ENCODE measurements at regions not wholly inside any gene's neighbourhood (a gene's known extent, or its start where the extent isn't known, plus 50 kb on each side); places are given as distances from the start of the nearest gene placed in this dataset.
"Not testable (repeated sequence)": the region's sequence is repeated elsewhere in the genome, so short reads cannot be mapped to it uniquely, and the experiment has no call there.

DNA sequence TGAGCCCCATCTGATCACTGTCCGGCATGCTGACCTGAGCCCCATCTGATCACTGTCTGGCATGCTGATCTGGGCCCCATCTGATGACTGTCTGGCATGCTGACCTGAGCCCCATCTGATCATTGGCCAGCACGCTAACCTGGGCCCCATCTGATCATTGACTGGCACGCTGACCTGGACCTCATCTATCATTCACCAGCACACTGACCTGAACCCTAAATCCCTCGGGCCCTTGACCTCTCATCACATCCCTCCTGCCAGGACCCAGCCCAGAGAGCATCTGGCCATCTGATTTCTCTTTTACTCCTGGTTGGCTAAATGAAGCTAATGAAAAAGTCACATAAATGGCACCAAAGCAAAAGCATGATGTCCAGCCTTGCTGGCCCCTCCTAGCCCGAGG lies 207.1 kb downstream of the NDUFA10 start:
- CTCF ChIA-PET = no interaction called here
- no peak for DNase-seq (ENCODE audit: extremely low spot score)
- POLR2A ChIA-PET = no interaction called here
- TF ChIP-seq, protein P1, sequence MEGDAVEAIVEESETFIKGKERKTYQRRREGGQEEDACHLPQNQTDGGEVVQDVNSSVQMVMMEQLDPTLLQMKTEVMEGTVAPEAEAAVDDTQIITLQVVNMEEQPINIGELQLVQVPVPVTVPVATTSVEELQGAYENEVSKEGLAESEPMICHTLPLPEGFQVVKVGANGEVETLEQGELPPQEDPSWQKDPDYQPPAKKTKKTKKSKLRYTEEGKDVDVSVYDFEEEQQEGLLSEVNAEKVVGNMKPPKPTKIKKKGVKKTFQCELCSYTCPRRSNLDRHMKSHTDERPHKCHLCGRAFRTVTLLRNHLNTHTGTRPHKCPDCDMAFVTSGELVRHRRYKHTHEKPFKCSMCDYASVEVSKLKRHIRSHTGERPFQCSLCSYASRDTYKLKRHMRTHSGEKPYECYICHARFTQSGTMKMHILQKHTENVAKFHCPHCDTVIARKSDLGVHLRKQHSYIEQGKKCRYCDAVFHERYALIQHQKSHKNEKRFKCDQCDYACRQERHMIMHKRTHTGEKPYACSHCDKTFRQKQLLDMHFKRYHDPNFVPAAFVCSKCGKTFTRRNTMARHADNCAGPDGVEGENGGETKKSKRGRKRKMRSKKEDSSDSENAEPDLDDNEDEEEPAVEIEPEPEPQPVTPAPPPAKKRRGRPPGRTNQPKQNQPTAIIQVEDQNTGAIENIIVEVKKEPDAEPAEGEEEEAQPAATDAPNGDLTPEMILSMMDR (IDR thresholded peaks at IDR 0.05; ENCODE audit: control extremely low read depth, extremely low read depth, low read depth, missing control alignments) = no peak

DNA sequence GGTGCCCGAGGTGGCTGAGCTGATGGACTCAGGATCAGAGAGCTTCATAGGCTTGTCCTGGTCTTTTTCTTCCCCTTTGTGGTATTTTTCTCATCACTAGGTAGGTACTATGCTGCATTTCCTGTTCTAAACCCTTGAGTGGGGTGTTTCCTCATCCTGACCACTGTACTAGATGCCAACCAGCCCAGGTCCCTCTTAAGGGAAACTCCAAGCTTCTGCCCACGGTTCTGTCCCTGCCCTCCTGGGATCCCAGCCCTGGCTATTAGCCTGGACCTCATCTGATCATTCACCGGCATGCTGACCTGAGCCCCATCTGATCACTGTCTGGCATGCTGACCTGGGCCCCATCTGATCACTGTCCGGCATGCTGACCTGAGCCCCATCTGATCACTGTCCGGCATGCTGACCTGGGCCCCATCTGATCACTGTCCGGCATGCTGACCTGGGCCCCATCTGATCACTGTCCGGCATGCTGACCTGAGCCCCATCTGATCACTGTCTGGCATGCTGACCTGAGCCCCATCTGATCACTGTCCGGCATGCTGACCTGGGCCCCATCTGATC lies 207.6 kb downstream of the NDUFA10 start:
- CTCF ChIA-PET; DNase-seq (ENCODE audit: extremely low spot score); POLR2A ChIA-PET: not testable (repeated sequence)

DNA sequence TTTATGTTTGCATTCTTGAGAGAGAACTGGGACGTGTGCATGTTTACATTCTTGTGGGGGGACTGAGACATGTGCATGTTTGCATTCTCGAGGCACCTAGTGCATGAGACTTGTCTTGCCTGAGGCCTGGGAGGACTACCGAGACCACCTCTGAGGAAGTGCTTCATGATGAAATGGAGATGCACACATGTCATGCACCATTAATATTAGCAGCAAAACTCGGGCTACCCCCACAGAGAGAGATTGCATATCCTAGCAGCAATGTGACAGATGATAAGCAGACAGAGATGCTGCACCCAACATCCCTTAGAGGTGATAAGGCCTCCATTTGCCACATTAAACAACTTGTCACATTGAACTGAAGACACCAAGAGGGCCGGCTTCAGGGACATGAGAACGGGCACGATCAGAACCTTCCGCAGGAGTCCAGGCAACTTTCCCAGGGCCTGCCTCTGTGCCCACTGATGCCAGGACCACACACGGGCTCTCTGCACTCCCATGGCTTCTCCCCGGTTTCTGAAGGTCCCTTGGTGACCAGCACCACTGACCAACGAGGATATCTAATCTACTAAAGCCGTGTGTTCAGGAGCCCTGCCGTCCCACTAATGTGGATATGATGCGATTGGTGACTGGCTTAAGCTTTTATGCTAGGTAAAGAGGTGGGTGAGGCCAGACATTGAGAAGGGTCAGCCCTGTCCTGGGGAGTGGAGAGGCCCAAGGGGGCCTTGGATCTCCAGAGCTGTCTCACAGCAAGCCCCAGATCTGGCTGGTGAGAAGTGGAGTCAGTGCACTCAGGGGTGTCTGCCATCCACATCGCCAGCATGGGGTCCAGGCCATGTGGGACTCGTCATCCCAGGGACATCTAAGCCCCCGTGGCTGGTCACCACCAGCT lies 208.3 kb downstream of the NDUFA10 start:
- ChIA-PET POLR2A (no interaction called here), CTCF (no interaction called here)
- no peak for DNase-seq (ENCODE audit: extremely low spot score)
- TF ChIP-seq, protein P1 (IDR thresholded peaks at IDR 0.05; ENCODE audit: control extremely low read depth, extremely low read depth, low read depth, missing control alignments) = no peak

DNA sequence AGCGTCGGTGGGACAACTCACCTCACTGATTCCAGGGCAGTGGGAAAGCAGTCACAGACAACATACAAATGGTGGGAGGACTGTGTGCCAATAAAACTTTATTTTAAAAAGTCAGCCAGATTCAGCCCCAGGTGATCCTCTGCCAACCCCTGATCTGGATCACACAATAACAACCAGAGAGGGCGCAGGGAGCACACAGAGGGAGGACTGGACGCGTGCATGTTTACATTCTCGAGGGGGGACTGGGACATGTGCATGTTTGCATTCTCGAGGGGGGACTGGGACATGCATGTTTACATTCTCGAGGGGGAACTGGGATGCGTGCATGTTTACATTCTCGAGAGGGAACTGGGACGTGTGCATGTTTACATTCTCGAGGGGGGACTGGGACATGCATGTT lies 209.5 kb downstream of the NDUFA10 start:
- no peak for DNase-seq (ENCODE audit: extremely low spot score)
- TF ChIP-seq, protein P1 (IDR thresholded peaks at IDR 0.05; ENCODE audit: control extremely low read depth, extremely low read depth, low read depth, missing control alignments) = no peak
- ChIA-PET CTCF (no interaction called here), POLR2A (no interaction called here)

DNA sequence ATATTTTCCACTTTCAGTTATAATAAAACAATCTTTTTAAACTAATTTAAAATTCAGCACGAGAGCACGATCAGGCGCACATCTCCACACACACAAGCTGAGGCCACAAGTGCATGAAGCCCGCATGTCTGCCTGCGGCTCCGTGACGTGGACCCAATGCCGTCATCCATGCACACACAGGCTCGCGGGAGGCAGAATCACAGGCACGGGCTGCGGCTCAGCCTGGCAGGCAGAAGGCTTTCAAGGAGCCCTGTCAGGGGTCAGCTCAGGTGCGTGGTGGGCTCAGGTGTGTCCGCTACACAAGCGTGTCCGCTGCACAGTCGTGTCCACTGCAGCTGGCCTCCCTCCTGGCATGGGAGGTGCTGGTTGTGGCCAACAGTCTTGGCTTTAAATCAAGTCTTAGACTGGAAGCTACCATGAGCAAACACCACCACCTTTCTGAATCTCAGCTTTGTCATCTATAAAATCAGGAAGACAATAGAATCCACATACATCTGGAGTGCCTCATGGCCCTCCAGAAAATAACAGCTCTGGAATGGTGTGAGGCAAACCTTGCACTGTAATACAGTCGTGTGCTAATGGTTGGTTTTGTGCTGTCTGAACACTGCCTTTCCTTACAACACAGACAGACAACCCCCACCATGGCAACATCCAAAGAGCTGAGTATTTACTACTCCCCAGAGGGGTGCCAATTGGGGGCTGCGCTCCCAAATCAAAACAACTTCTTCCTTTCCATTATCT lies 210.1 kb downstream of the NDUFA10 start:
- TF ChIP-seq, protein P1 (IDR thresholded peaks at IDR 0.05; ENCODE audit: control extremely low read depth, extremely low read depth, low read depth, missing control alignments) = no peak
- ChIA-PET CTCF (no interaction called here), POLR2A (no interaction called here)
- no peak for DNase-seq (ENCODE audit: extremely low spot score)

DNA sequence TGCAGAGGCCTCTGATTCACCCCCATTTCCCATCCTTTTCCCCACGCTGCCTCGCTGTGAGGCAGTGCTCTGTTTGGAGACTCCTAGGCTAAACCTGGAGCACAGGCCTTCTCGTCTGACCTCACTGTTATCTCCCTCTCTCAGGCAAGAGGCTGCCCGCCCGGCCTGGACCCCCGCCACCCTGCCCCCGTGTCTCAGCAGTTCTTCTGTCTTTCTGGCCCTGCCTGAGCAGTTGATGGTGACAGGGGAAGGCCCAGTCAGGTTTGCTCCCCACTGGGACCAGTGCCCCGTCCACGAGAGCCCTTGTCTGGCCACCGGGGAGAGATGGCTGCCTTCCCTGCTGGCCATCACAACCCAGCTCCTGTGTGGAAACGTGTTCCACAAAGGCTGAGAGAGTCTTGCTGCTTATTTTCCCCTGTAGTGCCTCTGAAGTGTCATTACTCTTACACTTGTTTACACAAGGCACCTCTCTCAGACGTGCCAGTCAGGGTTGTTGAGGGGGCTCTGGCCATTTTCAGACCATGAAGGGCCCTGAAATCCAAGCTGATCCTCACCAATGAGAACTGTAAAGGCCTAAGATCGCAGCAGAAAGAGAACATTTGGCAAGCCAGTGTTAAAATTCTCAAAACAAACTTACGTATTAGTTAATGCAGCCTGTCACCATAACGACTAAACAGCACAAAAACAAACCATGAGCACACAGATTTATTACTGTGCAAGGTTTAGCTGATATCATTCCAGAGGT lies 210.9 kb downstream of the NDUFA10 start:
- ChIA-PET POLR2A (no interaction called here), CTCF (no interaction called here)
- no peak for DNase-seq (ENCODE audit: extremely low spot score)
- TF ChIP-seq, protein P1 (IDR thresholded peaks at IDR 0.05; ENCODE audit: control extremely low read depth, extremely low read depth, low read depth, missing control alignments) = no peak

Measured in GM10248 (cell line).